HFF-Myc (cell line): ENCODE measurements at regions not wholly inside any gene's neighbourhood (a gene's known extent, or its start where the extent isn't known, plus 50 kb on each side); places are given as distances from the start of the nearest gene placed in this dataset.

Source experiments
- DNase-seq: peaks from one replicate; pipeline ENCODE4 v3.0.0-alpha.2; 2011; ENCODE audit warnings: low read depth; ENCODE audit errors: extremely low read depth
- H3K4me3 ChIP-seq: replicated peaks from 2 replicates; pipeline ENCODE4 v1.5.1; 2011; ENCODE audit warnings: low read depth, mild to moderate bottlenecking, control low read depth, low read length
- TF ChIP-seq, protein P1 (sequence below): IDR thresholded peaks from 2 replicates; pipeline ENCODE4 v1.5.1; 2012; ENCODE audit warnings: mild to moderate bottlenecking, low read depth, low read length, control low read depth; ENCODE audit errors: missing control alignments

DNA sequence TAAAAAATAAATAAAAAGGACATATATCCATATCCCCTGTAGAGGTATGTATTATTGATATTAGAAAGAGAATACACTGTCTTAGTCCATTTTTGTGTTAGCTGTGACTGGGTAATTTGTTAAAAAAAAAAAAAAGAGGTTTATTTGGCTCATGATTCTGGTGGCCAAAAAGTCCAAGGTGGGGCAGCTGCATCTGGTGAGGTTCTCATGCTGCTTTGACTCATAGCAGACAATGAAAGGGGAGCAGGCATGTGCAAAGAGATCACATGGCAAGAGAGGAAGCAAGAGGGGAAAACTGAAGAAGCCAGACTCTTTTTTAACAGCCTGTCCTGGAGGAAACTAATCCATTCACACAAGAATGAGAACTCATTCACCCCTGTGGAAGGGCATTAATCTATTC lies 101.6 kb upstream of the MAP4K3 start:
- no peak for DNase-seq
- TF ChIP-seq, protein P1, sequence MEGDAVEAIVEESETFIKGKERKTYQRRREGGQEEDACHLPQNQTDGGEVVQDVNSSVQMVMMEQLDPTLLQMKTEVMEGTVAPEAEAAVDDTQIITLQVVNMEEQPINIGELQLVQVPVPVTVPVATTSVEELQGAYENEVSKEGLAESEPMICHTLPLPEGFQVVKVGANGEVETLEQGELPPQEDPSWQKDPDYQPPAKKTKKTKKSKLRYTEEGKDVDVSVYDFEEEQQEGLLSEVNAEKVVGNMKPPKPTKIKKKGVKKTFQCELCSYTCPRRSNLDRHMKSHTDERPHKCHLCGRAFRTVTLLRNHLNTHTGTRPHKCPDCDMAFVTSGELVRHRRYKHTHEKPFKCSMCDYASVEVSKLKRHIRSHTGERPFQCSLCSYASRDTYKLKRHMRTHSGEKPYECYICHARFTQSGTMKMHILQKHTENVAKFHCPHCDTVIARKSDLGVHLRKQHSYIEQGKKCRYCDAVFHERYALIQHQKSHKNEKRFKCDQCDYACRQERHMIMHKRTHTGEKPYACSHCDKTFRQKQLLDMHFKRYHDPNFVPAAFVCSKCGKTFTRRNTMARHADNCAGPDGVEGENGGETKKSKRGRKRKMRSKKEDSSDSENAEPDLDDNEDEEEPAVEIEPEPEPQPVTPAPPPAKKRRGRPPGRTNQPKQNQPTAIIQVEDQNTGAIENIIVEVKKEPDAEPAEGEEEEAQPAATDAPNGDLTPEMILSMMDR = no peak
- no peak overlapping the region for H3K4me3 ChIP-seq

GRCh38 chr2:39540414-39540813 lies 103.3 kb upstream of the MAP4K3 start:
- no peak overlapping the region for H3K4me3 ChIP-seq
- TF ChIP-seq, protein P1 = no peak
- DNase-seq = no peak

DNA sequence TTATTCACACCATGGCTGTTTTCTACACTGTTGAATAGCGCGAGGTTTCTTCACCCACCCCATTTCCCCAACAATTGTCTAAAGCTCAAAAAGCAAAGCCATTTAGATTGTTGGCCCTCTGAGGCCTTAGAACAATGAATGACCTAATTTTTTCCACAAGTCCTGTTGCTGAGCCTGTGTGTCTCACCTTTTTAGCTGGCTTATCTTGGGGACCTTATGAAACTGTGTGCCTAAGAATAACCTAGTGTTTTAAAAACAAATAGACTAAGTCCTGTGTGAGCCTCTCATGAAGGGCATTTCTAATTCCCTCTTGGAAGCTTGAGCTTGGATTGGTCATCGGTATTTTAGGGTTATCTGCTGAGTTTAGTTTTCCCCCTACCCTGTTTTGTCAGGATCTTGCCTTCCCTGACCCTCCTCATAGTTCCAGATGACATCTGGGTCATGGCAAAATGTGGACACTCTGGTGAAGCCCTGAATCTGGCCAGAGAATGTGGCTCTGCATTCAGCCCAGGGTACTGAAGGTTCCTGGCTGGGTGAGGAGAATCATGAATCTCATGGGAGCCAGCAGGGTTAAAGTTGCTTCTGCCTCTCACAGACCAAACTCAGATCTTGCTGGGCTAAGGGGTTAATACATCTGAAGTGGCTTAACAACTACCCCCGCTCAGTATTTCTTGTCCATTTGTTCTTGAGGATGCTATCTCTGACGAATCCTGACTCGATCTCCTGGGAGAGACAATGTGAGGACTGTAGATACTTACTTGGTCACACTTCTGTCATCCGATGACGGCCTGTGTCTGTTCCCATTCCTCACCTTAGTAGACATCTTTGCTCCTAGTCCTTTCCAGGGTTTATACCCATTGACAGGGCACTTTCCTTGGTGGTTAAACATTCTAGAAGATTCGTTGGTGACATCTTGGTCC lies 104.2 kb upstream of the MAP4K3 start:
- no peak overlapping the region for H3K4me3 ChIP-seq
- no peak for DNase-seq
- TF ChIP-seq, protein P1 = no peak

- TF ChIP-seq, protein P1 = no peak
- no peak overlapping the region for H3K4me3 ChIP-seq
- DNase-seq = no peak
Observed at GRCh38 chr2:39542523-39542922, 105.4 kb upstream of the MAP4K3 start.

GRCh38 chr2:39545957-39546356 lies 108.9 kb upstream of the MAP4K3 start:
- no peak for DNase-seq
- no peak overlapping the region for H3K4me3 ChIP-seq
- TF ChIP-seq, protein P1 = no peak

DNA sequence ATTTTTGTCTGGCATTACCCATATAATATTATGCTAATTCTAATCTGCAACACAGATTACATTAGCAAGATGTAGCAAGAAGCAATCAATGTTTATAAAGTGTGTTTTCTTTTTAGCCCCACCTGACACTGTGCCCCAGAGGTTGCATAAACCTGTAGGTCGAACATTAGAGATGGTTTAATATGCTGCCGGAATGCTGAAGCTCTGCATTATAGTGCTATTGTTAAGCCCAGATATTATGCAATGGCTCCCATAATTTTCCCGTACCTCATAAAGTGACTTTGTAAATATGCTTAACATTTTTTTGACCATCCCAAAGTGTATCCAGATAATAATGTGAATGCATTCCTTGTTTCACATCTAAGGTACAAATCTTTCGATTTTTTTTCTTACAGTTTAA lies 109.3 kb upstream of the MAP4K3 start:
- TF ChIP-seq, protein P1 = no peak
- DNase-seq = no peak
- no peak overlapping the region for H3K4me3 ChIP-seq

DNA sequence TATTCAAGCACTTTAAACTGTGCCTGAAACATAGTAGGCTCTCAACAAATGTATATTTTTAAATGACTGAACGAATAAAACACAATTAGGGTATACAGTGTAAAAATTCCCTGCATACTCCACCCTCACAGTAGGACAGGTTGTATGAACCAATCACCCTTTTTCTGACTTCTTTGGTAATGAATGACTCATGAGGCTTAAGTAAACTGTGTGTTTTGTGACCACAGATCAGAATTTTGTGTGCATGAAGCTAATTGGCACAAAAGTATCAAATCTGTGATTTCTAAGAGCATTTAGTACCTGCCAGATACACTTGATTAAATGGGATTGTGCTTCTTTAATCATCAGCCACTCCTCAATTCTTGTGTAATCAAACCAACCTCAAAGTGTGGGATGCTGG lies 109.9 kb upstream of the MAP4K3 start:
- no peak for DNase-seq
- H3K4me3 ChIP-seq = no peak overlapping the region
- TF ChIP-seq, protein P1 = no peak
